ENCODE measurements at regions not wholly inside any gene's neighbourhood (a gene's known extent, or its start where the extent isn't known, plus 50 kb on each side); places are given as distances from the start of the nearest gene placed in this dataset.

DNA sequence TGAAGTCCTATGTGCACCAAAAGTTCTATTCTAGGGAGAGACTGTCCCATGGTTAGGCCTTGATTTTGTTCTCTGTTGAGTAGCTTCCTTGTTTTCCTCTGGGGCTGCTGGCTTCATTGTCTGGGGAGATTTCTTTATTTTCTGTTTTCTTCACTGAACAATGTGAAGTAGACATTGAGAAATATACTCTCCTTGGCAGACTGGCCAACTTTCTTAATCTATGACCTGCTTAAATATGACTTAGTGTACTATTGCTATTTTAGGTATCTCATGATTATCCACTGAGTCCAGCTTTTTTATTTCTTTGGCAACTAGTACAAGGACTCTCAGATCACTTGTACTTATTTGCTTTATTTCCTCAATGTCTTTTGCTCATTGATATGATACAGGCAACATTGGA, 1594.6 kb downstream of the ARAP2 start:
- Histone ChIP-seq H3K9me2 (replicated peaks; ENCODE audit: low read length) (no peaks in the 10 kb centered on the region), H3K27me3 (ENCODE audit: low read length) (no peaks in the 10 kb centered on the region), H3K27ac (ENCODE audit: low read length) (no peak overlapping the region), H3F3A (ENCODE audit: low read length, unreplicated experiment) (no peaks in the 10 kb centered on the region), H3K9me3 (ENCODE audit: low read length) (no peaks in the 10 kb centered on the region), H3K4me3 (ENCODE audit: low read length) (no peak overlapping the region), H3K9ac (ENCODE audit: low read length) (no peak overlapping the region), H3K4me2 (ENCODE audit: low read length) (no peak overlapping the region), H3K4me1 (ENCODE audit: insufficient read depth, low read length) (no peaks in the 10 kb centered on the region), H3K36me3 (ENCODE audit: low read depth, low read length) (no peaks in the 10 kb centered on the region), H3K79me2 (ENCODE audit: low read length) (no peaks in the 10 kb centered on the region), H4K20me1 (ENCODE audit: low read length) (no peaks in the 10 kb centered on the region), H2AFZ (ENCODE audit: low read length) (no peak overlapping the region)
- CTCF ChIA-PET: no interaction called here
- no TSS peak for BruUV-seq (replicated peaks)
- intact Hi-C loops (cut with micrococcal nuclease): no loop called here
- no peak for DNase-seq
- POLR2A ChIA-PET (ENCODE audit: unreplicated experiment): no interaction called here
- no peak for ATAC-seq
- TF ChIP-seq EZH2phosphoT487 (IDR thresholded peaks at IDR 0.05; ENCODE audit: borderline replicate concordance, low read length) (no peak), EZH2 (IDR thresholded peaks at IDR 0.05; ENCODE audit: low read length, unreplicated experiment) (no peak)
- TF ChIP-seq, protein P1, sequence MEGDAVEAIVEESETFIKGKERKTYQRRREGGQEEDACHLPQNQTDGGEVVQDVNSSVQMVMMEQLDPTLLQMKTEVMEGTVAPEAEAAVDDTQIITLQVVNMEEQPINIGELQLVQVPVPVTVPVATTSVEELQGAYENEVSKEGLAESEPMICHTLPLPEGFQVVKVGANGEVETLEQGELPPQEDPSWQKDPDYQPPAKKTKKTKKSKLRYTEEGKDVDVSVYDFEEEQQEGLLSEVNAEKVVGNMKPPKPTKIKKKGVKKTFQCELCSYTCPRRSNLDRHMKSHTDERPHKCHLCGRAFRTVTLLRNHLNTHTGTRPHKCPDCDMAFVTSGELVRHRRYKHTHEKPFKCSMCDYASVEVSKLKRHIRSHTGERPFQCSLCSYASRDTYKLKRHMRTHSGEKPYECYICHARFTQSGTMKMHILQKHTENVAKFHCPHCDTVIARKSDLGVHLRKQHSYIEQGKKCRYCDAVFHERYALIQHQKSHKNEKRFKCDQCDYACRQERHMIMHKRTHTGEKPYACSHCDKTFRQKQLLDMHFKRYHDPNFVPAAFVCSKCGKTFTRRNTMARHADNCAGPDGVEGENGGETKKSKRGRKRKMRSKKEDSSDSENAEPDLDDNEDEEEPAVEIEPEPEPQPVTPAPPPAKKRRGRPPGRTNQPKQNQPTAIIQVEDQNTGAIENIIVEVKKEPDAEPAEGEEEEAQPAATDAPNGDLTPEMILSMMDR (conservative IDR thresholded peaks at IDR 0.05; ENCODE audit: low read depth, low read length): no peak

DNA sequence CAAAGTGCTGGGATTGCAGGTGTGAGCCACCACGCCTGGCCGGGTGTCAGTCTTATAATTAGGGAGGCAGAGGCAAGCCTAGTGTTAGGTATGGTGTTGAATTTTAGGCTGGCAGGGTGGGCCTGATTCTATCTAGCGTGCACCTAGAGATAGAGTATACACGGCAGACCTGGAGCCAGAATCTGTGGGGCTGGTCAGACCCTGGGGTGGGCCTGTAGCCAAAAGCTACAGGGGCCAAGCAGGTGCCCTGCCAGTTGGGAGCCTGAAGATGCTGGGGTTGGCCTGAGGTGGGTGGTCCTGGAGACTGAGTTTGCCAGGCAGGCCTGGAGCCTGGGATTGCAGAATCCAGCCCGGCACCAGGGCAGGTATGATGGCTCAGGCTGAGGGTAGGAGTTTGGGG, 1580.3 kb downstream of the ARAP2 start:
- no peak overlapping the region for H3K4me2 ChIP-seq (ENCODE audit: low read length)
- no peaks in the 10 kb centered on the region for H3K9me3 ChIP-seq (ENCODE audit: low read length)
- no peaks in the 10 kb centered on the region for H3F3A ChIP-seq (ENCODE audit: low read length, unreplicated experiment)
- no peak overlapping the region for H3K9ac ChIP-seq (ENCODE audit: low read length)
- no TSS peak for BruUV-seq (replicated peaks)
- no peaks in the 10 kb centered on the region for H3K27me3 ChIP-seq (ENCODE audit: low read length)
- H2AFZ ChIP-seq (ENCODE audit: low read length): no peak overlapping the region
- no peak overlapping the region for H3K4me3 ChIP-seq (ENCODE audit: low read length)
- H3K9me2 ChIP-seq (replicated peaks; ENCODE audit: low read length): no peaks in the 10 kb centered on the region
- DNase-seq (no peak), ATAC-seq (no peak)
- intact Hi-C loops (cut with micrococcal nuclease): no loop called here
- no peaks in the 10 kb centered on the region for H3K36me3 ChIP-seq (ENCODE audit: low read depth, low read length)
- ChIA-PET CTCF (no interaction called here), POLR2A (ENCODE audit: unreplicated experiment) (no interaction called here)
- H3K79me2 ChIP-seq (ENCODE audit: low read length): no peaks in the 10 kb centered on the region
- H4K20me1 ChIP-seq (ENCODE audit: low read length): no peaks in the 10 kb centered on the region
- TF ChIP-seq EZH2 (IDR thresholded peaks at IDR 0.05; ENCODE audit: low read length, unreplicated experiment) (no peak), EZH2phosphoT487 (IDR thresholded peaks at IDR 0.05; ENCODE audit: borderline replicate concordance, low read length) (no peak)
- TF ChIP-seq, protein P1 (conservative IDR thresholded peaks at IDR 0.05; ENCODE audit: low read depth, low read length): no peak
- H3K27ac ChIP-seq (ENCODE audit: low read length): no peak overlapping the region
- H3K4me1 ChIP-seq (ENCODE audit: insufficient read depth, low read length): no peaks in the 10 kb centered on the region

DNA sequence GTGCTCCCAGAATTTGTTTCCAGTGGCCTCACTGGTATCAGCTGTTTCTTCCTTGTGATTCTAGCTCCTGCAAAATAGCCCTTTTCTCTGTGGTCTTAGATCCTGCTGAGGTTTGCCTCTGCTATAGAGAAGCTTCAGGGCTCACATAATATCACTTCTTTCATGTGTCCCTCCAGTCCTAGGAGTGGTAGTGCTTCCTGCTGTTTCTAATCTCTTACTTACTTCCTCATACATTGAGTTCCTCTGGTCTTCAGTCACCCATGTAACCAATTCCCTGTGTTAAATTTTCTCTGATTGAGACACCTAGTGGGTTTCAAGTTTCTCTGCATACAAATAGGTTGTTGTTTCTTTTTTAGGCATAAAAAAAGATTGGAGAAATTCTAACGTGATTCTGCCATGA, 1567.9 kb downstream of the ARAP2 start:
- Histone ChIP-seq H3K27ac (ENCODE audit: low read length) (no peak overlapping the region), H3K27me3 (ENCODE audit: low read length) (no peaks in the 10 kb centered on the region), H3K4me2 (ENCODE audit: low read length) (no peak overlapping the region), H4K20me1 (ENCODE audit: low read length) (no peaks in the 10 kb centered on the region), H3K79me2 (ENCODE audit: low read length) (no peaks in the 10 kb centered on the region), H3K9ac (ENCODE audit: low read length) (no peak overlapping the region), H3K4me3 (ENCODE audit: low read length) (no peak overlapping the region), H3F3A (ENCODE audit: low read length, unreplicated experiment) (no peaks in the 10 kb centered on the region), H2AFZ (ENCODE audit: low read length) (peak overlapping the region; percentile 42; the same call in 1 of the 2 replicates), H3K4me1 (ENCODE audit: insufficient read depth, low read length) (no peaks in the 10 kb centered on the region), H3K9me2 (replicated peaks; ENCODE audit: low read length) (no peaks in the 10 kb centered on the region), H3K36me3 (ENCODE audit: low read depth, low read length) (no peaks in the 10 kb centered on the region), H3K9me3 (ENCODE audit: low read length) (no peaks in the 10 kb centered on the region)
- ChIA-PET CTCF (no interaction called here), POLR2A (ENCODE audit: unreplicated experiment) (no interaction called here)
- DNase-seq (peak; percentile 2), ATAC-seq (no peak)
- intact Hi-C loops (cut with micrococcal nuclease): no loop called here
- no peak for TF ChIP-seq EZH2phosphoT487 (IDR thresholded peaks at IDR 0.05; ENCODE audit: borderline replicate concordance, low read length)
- TF ChIP-seq, protein P1 (conservative IDR thresholded peaks at IDR 0.05; ENCODE audit: low read depth, low read length): no peak
- TF ChIP-seq EZH2 (IDR thresholded peaks at IDR 0.05; ENCODE audit: low read length, unreplicated experiment): no peak
- no TSS peak for BruUV-seq (replicated peaks)
